ENCODE measurements at regions not wholly inside any gene's neighbourhood (a gene's known extent, or its start where the extent isn't known, plus 50 kb on each side); places are given as distances from the start of the nearest gene placed in this dataset.

DNA sequence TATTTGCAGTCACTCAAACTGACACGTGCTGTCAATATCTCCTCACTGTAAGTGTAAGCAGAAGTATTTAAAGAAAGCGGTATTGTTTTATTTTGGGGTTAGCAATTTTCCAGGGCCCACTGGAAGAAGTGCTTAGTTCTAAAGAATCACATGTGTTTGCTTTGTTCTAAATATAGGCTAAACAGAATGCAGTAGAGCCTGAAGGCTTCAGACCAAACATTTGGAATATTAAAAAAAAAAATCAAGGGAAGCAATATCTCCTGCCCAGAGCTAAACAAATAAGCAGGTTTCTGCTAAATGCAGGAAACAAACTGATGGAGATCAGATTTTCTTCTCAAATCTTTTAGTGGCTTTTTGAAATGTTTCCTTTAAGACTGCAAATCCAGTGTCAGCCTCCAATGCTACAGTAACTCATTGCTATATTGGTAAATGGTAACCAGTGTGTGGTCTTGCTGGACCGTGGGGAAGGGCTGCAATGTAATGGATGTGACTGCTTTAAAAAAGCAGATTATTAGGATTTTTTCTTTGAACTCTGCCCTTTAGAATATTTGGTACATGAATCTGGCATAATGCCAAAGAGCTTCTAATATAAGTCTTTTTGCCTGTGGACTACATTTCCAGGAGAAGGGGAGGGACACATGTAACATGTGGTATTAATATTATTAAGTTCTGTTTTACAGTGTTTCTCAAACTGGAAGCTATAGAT, 317.1 kb upstream of the FERMT1 start:
- no peak overlapping the region for H3K4me3 ChIP-seq
- WGBS, 2 donors = 56 to 57% methylated on average over 3 of the region's 3 CpGs
- H3K9me3 ChIP-seq = no peaks in the 10 kb centered on the region
- no peaks in the 10 kb centered on the region for H3K36me3 ChIP-seq
- H3K27ac ChIP-seq = no peak overlapping the region
- no peak for DNase-seq
- H3K4me1 ChIP-seq = no peaks in the 10 kb centered on the region
- no peaks in the 10 kb centered on the region for H3K27me3 ChIP-seq
- ATAC-seq (ENCODE audit: low FRiP score in 2 of 2) = no peak
- TF ChIP-seq, protein P1, sequence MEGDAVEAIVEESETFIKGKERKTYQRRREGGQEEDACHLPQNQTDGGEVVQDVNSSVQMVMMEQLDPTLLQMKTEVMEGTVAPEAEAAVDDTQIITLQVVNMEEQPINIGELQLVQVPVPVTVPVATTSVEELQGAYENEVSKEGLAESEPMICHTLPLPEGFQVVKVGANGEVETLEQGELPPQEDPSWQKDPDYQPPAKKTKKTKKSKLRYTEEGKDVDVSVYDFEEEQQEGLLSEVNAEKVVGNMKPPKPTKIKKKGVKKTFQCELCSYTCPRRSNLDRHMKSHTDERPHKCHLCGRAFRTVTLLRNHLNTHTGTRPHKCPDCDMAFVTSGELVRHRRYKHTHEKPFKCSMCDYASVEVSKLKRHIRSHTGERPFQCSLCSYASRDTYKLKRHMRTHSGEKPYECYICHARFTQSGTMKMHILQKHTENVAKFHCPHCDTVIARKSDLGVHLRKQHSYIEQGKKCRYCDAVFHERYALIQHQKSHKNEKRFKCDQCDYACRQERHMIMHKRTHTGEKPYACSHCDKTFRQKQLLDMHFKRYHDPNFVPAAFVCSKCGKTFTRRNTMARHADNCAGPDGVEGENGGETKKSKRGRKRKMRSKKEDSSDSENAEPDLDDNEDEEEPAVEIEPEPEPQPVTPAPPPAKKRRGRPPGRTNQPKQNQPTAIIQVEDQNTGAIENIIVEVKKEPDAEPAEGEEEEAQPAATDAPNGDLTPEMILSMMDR (IDR thresholded peaks at IDR 0.05) = no peak
- no peak for TF ChIP-seq POLR2A (IDR thresholded peaks at IDR 0.05)
- no peak for TF ChIP-seq EP300 (IDR thresholded peaks at IDR 0.05)
- no peak for TF ChIP-seq POLR2AphosphoS5 (IDR thresholded peaks at IDR 0.05)

DNA sequence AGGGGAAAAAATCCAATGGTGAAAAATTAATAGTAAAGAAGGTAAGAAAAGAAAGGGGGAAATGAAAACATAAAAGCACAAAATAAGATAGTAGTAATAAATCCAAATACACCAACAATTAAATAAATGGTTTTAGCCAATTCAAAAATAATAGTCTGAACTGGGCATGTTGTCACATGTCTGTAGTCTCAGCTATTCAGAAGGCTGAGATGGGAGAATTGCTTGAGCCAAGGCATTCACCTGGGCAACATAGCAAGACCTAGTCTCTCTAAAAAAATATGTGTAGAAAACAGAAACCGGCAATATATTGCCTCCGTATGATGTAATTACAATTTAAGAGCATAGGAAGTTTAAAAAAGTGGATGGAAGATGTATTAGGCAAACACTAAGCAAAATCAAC, 311.3 kb upstream of the FERMT1 start:
- Histone ChIP-seq H3K27ac (no peak overlapping the region), H3K4me1 (no peaks in the 10 kb centered on the region), H3K36me3 (no peaks in the 10 kb centered on the region), H3K27me3 (no peaks in the 10 kb centered on the region), H3K4me3 (no peak overlapping the region), H3K9me3 (no peaks in the 10 kb centered on the region)
- 75 to 97% methylated on average over 2 of the region's 2 CpGs for WGBS, 2 donors
- no peak for TF ChIP-seq POLR2AphosphoS5 (IDR thresholded peaks at IDR 0.05)
- TF ChIP-seq, protein P1 (IDR thresholded peaks at IDR 0.05) = no peak
- TF ChIP-seq EP300 (IDR thresholded peaks at IDR 0.05) = no peak
- TF ChIP-seq POLR2A (IDR thresholded peaks at IDR 0.05) = no peak
- ATAC-seq (ENCODE audit: low FRiP score in 2 of 2) (no peak), DNase-seq (no peak)

DNA sequence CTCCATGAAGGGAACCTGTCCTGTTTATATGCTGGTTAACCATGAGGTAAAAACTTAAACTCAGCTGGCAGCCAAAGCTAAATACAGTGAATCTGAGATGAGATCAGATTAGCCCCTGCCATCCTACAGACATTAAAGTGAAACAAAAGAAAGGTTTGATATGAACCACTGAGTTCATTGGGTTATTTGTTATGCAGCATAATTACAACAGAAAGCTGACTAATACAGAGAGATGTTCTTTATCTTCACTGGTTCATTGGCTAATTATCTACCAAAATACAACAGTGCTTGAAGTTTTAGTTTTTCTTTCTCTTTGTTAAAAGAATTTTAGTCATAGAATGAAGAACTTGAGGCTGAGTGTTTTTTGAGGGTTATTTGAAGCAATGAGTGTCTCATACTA, 307.6 kb upstream of the FERMT1 start:
- no peak for DNase-seq
- Histone ChIP-seq H3K4me1 (no peaks in the 10 kb centered on the region), H3K27ac (no peak overlapping the region), H3K36me3 (no peaks in the 10 kb centered on the region), H3K4me3 (no peak overlapping the region), H3K27me3 (no peaks in the 10 kb centered on the region), H3K9me3 (no peaks in the 10 kb centered on the region)
- ATAC-seq (ENCODE audit: low FRiP score in 2 of 2) = no peak
- TF ChIP-seq POLR2A (IDR thresholded peaks at IDR 0.05) (no peak), POLR2AphosphoS5 (IDR thresholded peaks at IDR 0.05) (no peak), EP300 (IDR thresholded peaks at IDR 0.05) (no peak)
- TF ChIP-seq, protein P1 (IDR thresholded peaks at IDR 0.05) = no peak

DNA sequence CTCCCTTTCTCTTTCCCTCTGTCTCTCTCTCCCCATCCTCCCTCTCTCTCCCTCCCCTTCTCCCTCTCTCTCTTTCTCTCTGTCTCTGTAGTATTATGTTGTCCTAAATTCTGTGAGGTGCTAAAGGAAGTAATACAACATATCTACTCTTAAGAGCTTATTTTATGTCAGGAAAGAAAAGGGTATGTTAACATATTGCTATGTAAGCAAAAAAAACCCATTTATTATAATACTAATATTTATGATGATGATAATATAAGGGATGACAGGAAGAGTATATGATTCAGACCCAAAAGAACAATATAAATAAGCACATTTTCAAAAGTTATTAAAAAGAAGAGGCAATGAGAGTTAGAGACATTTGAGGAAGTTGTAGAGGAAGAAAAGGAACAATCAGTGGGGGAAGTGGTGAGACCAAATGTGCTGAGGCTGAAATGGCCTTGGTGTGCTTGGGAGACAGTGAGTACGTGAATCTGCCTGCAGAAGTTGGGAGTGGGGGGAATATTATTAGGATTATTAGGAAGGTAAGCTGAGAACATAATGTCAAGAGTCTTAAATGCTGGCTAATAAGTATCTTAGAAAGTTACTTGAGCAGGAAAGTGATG, 303.6 kb upstream of the FERMT1 start:
- Histone ChIP-seq H3K36me3 (no peaks in the 10 kb centered on the region), H3K4me3 (no peak overlapping the region), H3K27me3 (no peaks in the 10 kb centered on the region), H3K27ac (no peak overlapping the region), H3K4me1 (no peaks in the 10 kb centered on the region), H3K9me3 (no peaks in the 10 kb centered on the region)
- ATAC-seq (ENCODE audit: low FRiP score in 2 of 2) (no peak), DNase-seq (no peak)
- TF ChIP-seq POLR2AphosphoS5 (IDR thresholded peaks at IDR 0.05) = no peak
- TF ChIP-seq, protein P1 (IDR thresholded peaks at IDR 0.05) = no peak
- no peak for TF ChIP-seq EP300 (IDR thresholded peaks at IDR 0.05)
- no peak for TF ChIP-seq POLR2A (IDR thresholded peaks at IDR 0.05)
- WGBS, 2 donors = 48 to 58% methylated on average over 1 of the region's 1 CpG

All from upper lobe of left lung (tissue), 6 donors.